8988T (cell line): ENCODE measurements at regions not wholly inside any gene's neighbourhood (a gene's known extent, or its start where the extent isn't known, plus 50 kb on each side); places are given as distances from the start of the nearest gene placed in this dataset.
"Not testable (repeated sequence)": the region's sequence is repeated elsewhere in the genome, so short reads cannot be mapped to it uniquely, and the experiment has no call there.

Source experiments
- DNase-seq: peaks from one replicate; pipeline ENCODE4 v3.0.0; 2011

GRCh38 chr4:138609943-138610350 lies 367.8 kb upstream of the SLC7A11 start:
- DNase-seq = no peak

GRCh38 chr4:138604556-138604955 lies 362.4 kb upstream of the SLC7A11 start:
- DNase-seq = no peak

- DNase-seq = no peak
These were observed 360.5 kb upstream of the SLC7A11 start for GRCh38 chr4:138602664-138603063.

GRCh38 chr4:138599965-138600364 lies 357.8 kb upstream of the SLC7A11 start:
- DNase-seq = no peak

- no peak for DNase-seq
These were observed 356.1 kb upstream of the SLC7A11 start for GRCh38 chr4:138598226-138598625.

GRCh38 chr4:138596896-138597295 lies 354.7 kb upstream of the SLC7A11 start:
- no peak for DNase-seq

- DNase-seq = no peak
These were observed 353.7 kb upstream of the SLC7A11 start for GRCh38 chr4:138595731-138596460.

GRCh38 chr4:138595171-138595570 lies 353.0 kb upstream of the SLC7A11 start:
- DNase-seq = no peak

- no peak for DNase-seq
These were observed 350.6 kb upstream of the SLC7A11 start for GRCh38 chr4:138592796-138593195.

GRCh38 chr4:138591808-138592207 lies 349.7 kb upstream of the SLC7A11 start:
- no peak for DNase-seq

- DNase-seq = no peak
These were observed 346.4 kb upstream of the SLC7A11 start for GRCh38 chr4:138588501-138588900.

GRCh38 chr4:138579146-138579545 lies 337.0 kb upstream of the SLC7A11 start:
- no peak for DNase-seq

- DNase-seq = not testable (repeated sequence)
These were observed 335.7 kb upstream of the SLC7A11 start for GRCh38 chr4:138577826-138578225.

- DNase-seq = no peak
These were observed 335.0 kb upstream of the SLC7A11 start for GRCh38 chr4:138577145-138577544.

- no peak for DNase-seq
These were observed 334.5 kb upstream of the SLC7A11 start for GRCh38 chr4:138576684-138577083.

- DNase-seq = no peak
These were observed 331.1 kb upstream of the SLC7A11 start for GRCh38 chr4:138573246-138573645.

GRCh38 chr4:138572007-138572406 lies 329.9 kb upstream of the SLC7A11 start:
- no peak for DNase-seq

GRCh38 chr4:138567696-138568095 lies 325.5 kb upstream of the SLC7A11 start:
- no peak for DNase-seq

GRCh38 chr4:138565576-138565975 lies 323.4 kb upstream of the SLC7A11 start:
- DNase-seq = no peak

- no peak for DNase-seq
These were observed 320.4 kb upstream of the SLC7A11 start for GRCh38 chr4:138562544-138562991.

GRCh38 chr4:138561906-138562305 lies 319.8 kb upstream of the SLC7A11 start:
- no peak for DNase-seq

- DNase-seq = no peak
These were observed 319.2 kb upstream of the SLC7A11 start for GRCh38 chr4:138561276-138561880.

GRCh38 chr4:138560448-138560847 lies 318.3 kb upstream of the SLC7A11 start:
- no peak for DNase-seq

- DNase-seq = no peak
These were observed 316.7 kb upstream of the SLC7A11 start for GRCh38 chr4:138558886-138559285.

GRCh38 chr4:138555584-138555983 lies 313.4 kb upstream of the SLC7A11 start:
- DNase-seq = no peak
